ENCODE measurements at regions not wholly inside any gene's neighbourhood (a gene's known extent, or its start where the extent isn't known, plus 50 kb on each side); places are given as distances from the start of the nearest gene placed in this dataset.

GRCh38 chr1:73868810-73869336, 329.1 kb downstream of the LRRIQ3 start:
- DNase-seq, result no peak
- intact Hi-C loops (cut with DNase I), result no loop called here
- H3K4me3 ChIP-seq, result no peak overlapping the region
- no peak overlapping the region for H3K27ac ChIP-seq
- no peaks in the 10 kb centered on the region for H3K27me3 ChIP-seq
- no peaks in the 10 kb centered on the region for H3K4me1 ChIP-seq
- WGBS, 2 donors, result 88 to 91% methylated on average over 2 of the region's 2 CpGs
- no peaks in the 10 kb centered on the region for H3K36me3 ChIP-seq
- H3K9me3 ChIP-seq, result no peaks in the 10 kb centered on the region
- no peak for TF ChIP-seq POLR2AphosphoS5 (IDR thresholded peaks at IDR 0.05)
- TF ChIP-seq CTCF (IDR thresholded peaks at IDR 0.05), result no peak
- TF ChIP-seq EP300 (IDR thresholded peaks at IDR 0.05), result no peak
- TF ChIP-seq POLR2A (IDR thresholded peaks at IDR 0.05), result no peak

GRCh38 chr1:73862355-73862754, 335.6 kb downstream of the LRRIQ3 start:
- no peak overlapping the region for H3K4me3 ChIP-seq
- no peaks in the 10 kb centered on the region for H3K27me3 ChIP-seq
- DNase-seq, result no peak
- 77 to 91% methylated on average over 1 of the region's 1 CpG for WGBS, 2 donors
- no peaks in the 10 kb centered on the region for H3K36me3 ChIP-seq
- H3K27ac ChIP-seq, result no peak overlapping the region
- H3K9me3 ChIP-seq, result no peaks in the 10 kb centered on the region
- intact Hi-C loops (cut with DNase I), result no loop called here
- no peaks in the 10 kb centered on the region for H3K4me1 ChIP-seq
- TF ChIP-seq POLR2AphosphoS5 (IDR thresholded peaks at IDR 0.05) (no peak), CTCF (IDR thresholded peaks at IDR 0.05) (no peak), EP300 (IDR thresholded peaks at IDR 0.05) (no peak), POLR2A (IDR thresholded peaks at IDR 0.05) (no peak)

- WGBS, 2 donors, result 23 to 56% methylated on average over 2 of the region's 2 CpGs
- no peaks in the 10 kb centered on the region for H3K27me3 ChIP-seq
- no peak overlapping the region for H3K27ac ChIP-seq
- no peak overlapping the region for H3K4me3 ChIP-seq
- TF ChIP-seq POLR2AphosphoS5 (IDR thresholded peaks at IDR 0.05), result no peak
- TF ChIP-seq POLR2A (IDR thresholded peaks at IDR 0.05), result no peak
- TF ChIP-seq CTCF (IDR thresholded peaks at IDR 0.05), result no peak
- TF ChIP-seq EP300 (IDR thresholded peaks at IDR 0.05), result no peak
- H3K4me1 ChIP-seq, result no peaks in the 10 kb centered on the region
- DNase-seq, result no peak
- H3K36me3 ChIP-seq, result no peaks in the 10 kb centered on the region
- intact Hi-C loops (cut with DNase I), result no loop called here
- H3K9me3 ChIP-seq, result no peaks in the 10 kb centered on the region
Observed at GRCh38 chr1:73860421-73860950, 337.5 kb downstream of the LRRIQ3 start.

GRCh38 chr1:73859227-73859626, 338.7 kb downstream of the LRRIQ3 start:
- H3K4me3 ChIP-seq, result no peak overlapping the region
- intact Hi-C loops (cut with DNase I), result no loop called here
- TF ChIP-seq EP300 (IDR thresholded peaks at IDR 0.05) (no peak), POLR2A (IDR thresholded peaks at IDR 0.05) (no peak), POLR2AphosphoS5 (IDR thresholded peaks at IDR 0.05) (no peak), CTCF (IDR thresholded peaks at IDR 0.05) (no peak)
- DNase-seq, result no peak
- H3K9me3 ChIP-seq, result no peaks in the 10 kb centered on the region
- H3K4me1 ChIP-seq, result no peaks in the 10 kb centered on the region
- H3K27ac ChIP-seq, result no peak overlapping the region
- WGBS, 2 donors, result 89 to 96% methylated on average over 1 of the region's 1 CpG
- no peaks in the 10 kb centered on the region for H3K36me3 ChIP-seq
- no peaks in the 10 kb centered on the region for H3K27me3 ChIP-seq

- Histone ChIP-seq H3K27ac (no peak overlapping the region), H3K4me1 (no peaks in the 10 kb centered on the region), H3K4me3 (no peak overlapping the region), H3K9me3 (no peaks in the 10 kb centered on the region), H3K27me3 (no peaks in the 10 kb centered on the region), H3K36me3 (no peaks in the 10 kb centered on the region)
- WGBS, 2 donors, result 76 to 77% methylated on average over 2 of the region's 2 CpGs
- no peak for DNase-seq
- no peak for TF ChIP-seq EP300 (IDR thresholded peaks at IDR 0.05)
- no peak for TF ChIP-seq POLR2AphosphoS5 (IDR thresholded peaks at IDR 0.05)
- TF ChIP-seq CTCF (IDR thresholded peaks at IDR 0.05), result no peak
- TF ChIP-seq POLR2A (IDR thresholded peaks at IDR 0.05), result no peak
- intact Hi-C loops (cut with DNase I), result no loop called here
Observed at GRCh38 chr1:73854527-73854926, 343.4 kb downstream of the LRRIQ3 start.

Data from sigmoid colon (tissue), 6 donors.